Right lobe of liver (tissue), 4 donors: ENCODE measurements at regions not wholly inside any gene's neighbourhood (a gene's known extent, or its start where the extent isn't known, plus 50 kb on each side); places are given as distances from the start of the nearest gene placed in this dataset.

ENCODE experiments used
- POLR2A ChIP-seq: fragments of 450-650 bp; IDR thresholded peaks from one replicate; pipeline ENCODE4 v1.6.1; 2017; ENCODE audit warnings: antibody characterized with exemption, mild to moderate bottlenecking
- TF ChIP-seq, protein P1 (sequence below), 4 donors: fragments of 200-600 bp in 3 of 4; fragments of 450-650 bp in 1 of 4; IDR thresholded peaks; one replicate each; pipeline versions ENCODE4 v1.5.1 to v1.8.0; 2016 to 2022; ENCODE audit warnings: antibody characterized with exemption in 4 of 4, mild to moderate bottlenecking in 2 of 4
- donor health status: DM: no; HTN: no; CAD: no.
- donor health status: DM: no; HTN: no; CAD: no.
- donor health status: DM: no; HTN: yes; CAD: no.

DNA sequence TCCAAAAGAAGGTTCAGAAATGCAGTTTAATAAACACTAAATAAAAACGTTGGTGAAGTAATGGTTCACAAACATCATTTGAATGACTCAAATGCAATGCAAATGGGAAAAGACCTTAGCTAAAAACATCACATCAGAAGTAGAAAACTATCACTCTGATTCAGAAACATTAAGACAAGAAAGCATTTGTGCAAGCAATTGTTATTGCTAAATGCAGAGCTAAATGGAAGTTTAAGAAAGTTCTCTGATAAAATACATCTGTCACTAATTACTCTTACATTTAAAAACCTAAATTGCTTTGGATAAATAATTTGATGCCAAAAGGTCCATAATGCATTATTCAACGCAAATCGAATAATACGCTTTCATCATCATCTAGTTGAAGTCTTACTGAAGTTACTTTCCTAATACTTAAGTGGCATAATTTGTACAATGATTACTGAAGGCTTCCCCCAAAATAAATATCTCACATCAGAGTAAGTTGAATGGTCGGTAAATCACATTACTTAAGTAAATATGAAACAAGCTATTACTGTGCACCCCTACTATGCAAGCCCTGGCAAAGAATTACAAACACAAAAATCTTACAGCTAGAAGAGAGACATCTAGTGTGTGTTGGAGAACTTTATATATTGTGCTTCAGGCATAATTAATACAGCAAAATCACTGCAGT is 105.7 kb upstream of the KCTD1 start:
- TF ChIP-seq, protein P1, sequence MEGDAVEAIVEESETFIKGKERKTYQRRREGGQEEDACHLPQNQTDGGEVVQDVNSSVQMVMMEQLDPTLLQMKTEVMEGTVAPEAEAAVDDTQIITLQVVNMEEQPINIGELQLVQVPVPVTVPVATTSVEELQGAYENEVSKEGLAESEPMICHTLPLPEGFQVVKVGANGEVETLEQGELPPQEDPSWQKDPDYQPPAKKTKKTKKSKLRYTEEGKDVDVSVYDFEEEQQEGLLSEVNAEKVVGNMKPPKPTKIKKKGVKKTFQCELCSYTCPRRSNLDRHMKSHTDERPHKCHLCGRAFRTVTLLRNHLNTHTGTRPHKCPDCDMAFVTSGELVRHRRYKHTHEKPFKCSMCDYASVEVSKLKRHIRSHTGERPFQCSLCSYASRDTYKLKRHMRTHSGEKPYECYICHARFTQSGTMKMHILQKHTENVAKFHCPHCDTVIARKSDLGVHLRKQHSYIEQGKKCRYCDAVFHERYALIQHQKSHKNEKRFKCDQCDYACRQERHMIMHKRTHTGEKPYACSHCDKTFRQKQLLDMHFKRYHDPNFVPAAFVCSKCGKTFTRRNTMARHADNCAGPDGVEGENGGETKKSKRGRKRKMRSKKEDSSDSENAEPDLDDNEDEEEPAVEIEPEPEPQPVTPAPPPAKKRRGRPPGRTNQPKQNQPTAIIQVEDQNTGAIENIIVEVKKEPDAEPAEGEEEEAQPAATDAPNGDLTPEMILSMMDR (IDR thresholded peaks at IDR 0.05), result no peak
- TF ChIP-seq POLR2A, result no peak
